Neural cell (in vitro differentiated cells): ENCODE measurements at regions not wholly inside any gene's neighbourhood (a gene's known extent, or its start where the extent isn't known, plus 50 kb on each side); places are given as distances from the start of the nearest gene placed in this dataset.

ENCODE experiments used
- H2AFZ ChIP-seq: fragments of 200-600, 300-800 bp; sonication (generic), shearing (Covaris generic); 2 replicates; pipeline ENCODE4 v1.6.0; 2014; ENCODE audit warnings: low read depth, mild to moderate bottlenecking, antibody characterized with exemption, low read length, moderate library complexity
- H3F3A ChIP-seq: fragments of 200-600 bp; shearing (Covaris generic); 2 replicates; pipeline ENCODE4 v1.6.1; 2016; ENCODE audit warnings: mild to moderate bottlenecking, moderate library complexity, mixed read lengths, antibody characterized with exemption, low read length; ENCODE audit not compliant: insufficient read depth, poor library complexity, severe bottlenecking
- H3K27ac ChIP-seq: fragments of 200-600, 300-800 bp; sonication (generic), shearing (Covaris generic); 2 replicates; pipeline ENCODE4 v1.5.1; 2014; ENCODE audit warnings: mild to moderate bottlenecking, low read length, moderate library complexity
- H3K27me3 ChIP-seq: fragments of 300-800, 200-600 bp; sonication (generic), shearing (Covaris generic); 2 replicates; pipeline ENCODE4 v1.6.0; 2014; ENCODE audit warnings: mild to moderate bottlenecking, low read depth, low read length, moderate library complexity; ENCODE audit not compliant: insufficient read depth
- H3K36me3 ChIP-seq: fragments of 300-800, 200-600 bp; sonication (generic), shearing (Covaris generic); 2 replicates; pipeline ENCODE4 v1.5.1; 2014; ENCODE audit warnings: mild to moderate bottlenecking, antibody characterized with exemption, low read length, moderate library complexity; ENCODE audit not compliant: insufficient read depth
- H3K4me2 ChIP-seq: fragments of 300-800, 200-600 bp; sonication (generic), shearing (Covaris generic); 2 replicates; pipeline ENCODE4 v1.6.0; 2014; ENCODE audit warnings: mild to moderate bottlenecking, low read length
- H3K4me3 ChIP-seq: fragments of 300-800, 200-600 bp; sonication (generic), shearing (Covaris generic); 2 replicates; pipeline ENCODE4 v1.5.1; 2014; ENCODE audit warnings: mild to moderate bottlenecking, low read length, moderate library complexity
- H3K79me2 ChIP-seq: fragments of 200-600 bp; shearing (Covaris generic); replicated peaks from 2 replicates; pipeline ENCODE4 v1.6.0; 2014; ENCODE audit warnings: mild to moderate bottlenecking, low read length, moderate library complexity; ENCODE audit not compliant: insufficient read depth
- H3K9ac ChIP-seq: fragments of 300-800, 200-600 bp; sonication (generic), shearing (Covaris generic); 2 replicates; pipeline ENCODE4 v1.6.1; 2016; ENCODE audit warnings: mild to moderate bottlenecking, low read length, mixed read lengths
- H3K9me2 ChIP-seq: fragments of 200-600 bp; shearing (Covaris generic); 2 replicates; pipeline ENCODE4 v1.6.1; 2016; ENCODE audit warnings: mild to moderate bottlenecking, low read length, mixed read lengths; ENCODE audit not compliant: insufficient read depth
- H3K9me3 ChIP-seq: fragments of 200-600, 300-800 bp; sonication (generic), shearing (Covaris generic); 2 replicates; pipeline ENCODE4 v1.6.1; 2016; ENCODE audit warnings: mild to moderate bottlenecking, mixed run types, low read length, moderate library complexity, mixed read lengths
- H4K20me1 ChIP-seq: fragments of 200-600 bp; shearing (Covaris generic); 2 replicates; pipeline ENCODE4 v1.6.1; 2016; ENCODE audit warnings: mild to moderate bottlenecking, mixed run types; ENCODE audit not compliant: insufficient read depth
- CTCF ChIP-seq: fragments of 450-650 bp; IDR thresholded peaks from 2 replicates; pipeline ENCODE4 v1.5.1; 2014; ENCODE audit warnings: antibody characterized with exemption, mild to moderate bottlenecking, moderate library complexity; ENCODE audit not compliant: poor library complexity, severe bottlenecking
- EP300 ChIP-seq: fragments of 450-650 bp; conservative IDR thresholded peaks from 2 replicates; pipeline ENCODE4 v1.6.1; 2014; ENCODE audit warnings: antibody characterized with exemption, mild to moderate bottlenecking, moderate library complexity; ENCODE audit not compliant: poor library complexity, severe bottlenecking
- EZH2 ChIP-seq: fragments of 200-600, 300-800 bp; shearing (Covaris generic), sonication (generic); IDR thresholded peaks from 2 replicates; pipeline ENCODE4 v1.6.1; 2014; ENCODE audit warnings: antibody characterized with exemption, low read length, borderline replicate concordance, mild to moderate bottlenecking; ENCODE audit not compliant: insufficient read depth, poor library complexity, severe bottlenecking
- MXI1 ChIP-seq: fragments of 450-650 bp; conservative IDR thresholded peaks from 2 replicates; pipeline ENCODE4 v1.6.1; 2014; ENCODE audit warnings: antibody characterized with exemption, mild to moderate bottlenecking; ENCODE audit not compliant: poor library complexity, severe bottlenecking
- POLR2AphosphoS5 ChIP-seq: IDR thresholded peaks from 2 replicates; pipeline ENCODE4 v1.6.1; 2012
- RAD21 ChIP-seq: fragments of 450-650 bp; conservative IDR thresholded peaks from 2 replicates; pipeline ENCODE4 v1.6.1; 2014; ENCODE audit warnings: antibody characterized with exemption, mild to moderate bottlenecking, moderate library complexity
- REST ChIP-seq: IDR thresholded peaks from 2 replicates; pipeline ENCODE4 v1.6.1; 2012; ENCODE audit warnings: borderline replicate concordance
- SMC3 ChIP-seq: fragments of 450-650 bp; conservative IDR thresholded peaks from 2 replicates; pipeline ENCODE4 v1.6.1; 2014; ENCODE audit warnings: antibody characterized with exemption, mild to moderate bottlenecking, moderate library complexity; ENCODE audit not compliant: poor library complexity
- TAF1 ChIP-seq: IDR thresholded peaks from 2 replicates; pipeline ENCODE4 v1.6.1; 2012; ENCODE audit warnings: low read depth

- Histone ChIP-seq H3F3A (no peaks in the 10 kb centered on the region), H3K27me3 (no peaks in the 10 kb centered on the region), H4K20me1 (no peaks in the 10 kb centered on the region), H3K36me3 (no peaks in the 10 kb centered on the region), H3K4me2 (no peak overlapping the region), H3K9ac (no peak overlapping the region), H3K9me3 (no peaks in the 10 kb centered on the region), H3K4me3 (no peak overlapping the region), H3K9me2 (no peaks in the 10 kb centered on the region), H2AFZ (no peak overlapping the region), H3K79me2 (no peaks in the 10 kb centered on the region), H3K27ac (no peak overlapping the region)
- TF ChIP-seq POLR2AphosphoS5 (no peak), SMC3 (no peak), TAF1 (no peak), MXI1 (no peak), REST (no peak), EP300 (no peak), CTCF (no peak), EZH2 (no peak), RAD21 (no peak)
Observed at GRCh38 chr2:235156055-235156454, 204.2 kb downstream of the SH3BP4 start.

GRCh38 chr2:235157746-235158482 lies 206.1 kb downstream of the SH3BP4 start:
- H2AFZ ChIP-seq: no peak overlapping the region
- no peaks in the 10 kb centered on the region for H3K79me2 ChIP-seq
- no peak for TF ChIP-seq EZH2
- TF ChIP-seq POLR2AphosphoS5: no peak
- TF ChIP-seq RAD21: no peak
- no peak for TF ChIP-seq MXI1
- TF ChIP-seq SMC3: no peak
- no peak for TF ChIP-seq TAF1
- no peak for TF ChIP-seq CTCF
- no peak overlapping the region for H3K9ac ChIP-seq
- H3K4me3 ChIP-seq: no peak overlapping the region
- H4K20me1 ChIP-seq: no peaks in the 10 kb centered on the region
- no peak overlapping the region for H3K27ac ChIP-seq
- no peaks in the 10 kb centered on the region for H3K9me3 ChIP-seq
- H3K4me2 ChIP-seq: no peak overlapping the region
- no peaks in the 10 kb centered on the region for H3K9me2 ChIP-seq
- no peaks in the 10 kb centered on the region for H3F3A ChIP-seq
- no peaks in the 10 kb centered on the region for H3K36me3 ChIP-seq
- no peaks in the 10 kb centered on the region for H3K27me3 ChIP-seq
